ENCODE measurements at regions not wholly inside any gene's neighbourhood (a gene's known extent, or its start where the extent isn't known, plus 50 kb on each side); places are given as distances from the start of the nearest gene placed in this dataset.
"Not testable (repeated sequence)": the region's sequence is repeated elsewhere in the genome, so short reads cannot be mapped to it uniquely, and the experiment has no call there.

DNA sequence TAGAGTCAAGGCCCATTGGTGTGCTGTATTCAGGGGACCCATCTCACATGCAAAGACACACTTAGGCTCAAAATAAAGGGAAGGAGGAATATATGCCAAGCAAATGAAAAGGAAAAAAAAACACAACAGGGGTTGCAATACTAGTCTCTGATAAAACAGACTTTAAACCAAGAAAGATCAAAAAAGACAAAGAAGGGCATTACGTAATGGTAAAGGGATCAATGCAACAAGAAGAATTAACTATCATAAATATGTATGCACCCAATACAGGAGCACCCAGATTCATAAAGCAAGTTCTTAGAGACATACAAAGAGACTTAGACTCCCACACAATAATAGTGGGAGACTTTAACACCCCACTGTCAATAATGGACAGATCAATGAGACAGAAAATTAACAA lies 113.4 kb upstream of the OR13H1 start:
- TF ChIP-seq CTCF (conservative IDR thresholded peaks at IDR 0.05; ENCODE audit: low read length); EZH2phosphoT487 (IDR thresholded peaks at IDR 0.05; ENCODE audit: borderline replicate concordance): not testable (repeated sequence)
